HCEC 1CT (cell line): ENCODE measurements at regions not wholly inside any gene's neighbourhood (a gene's known extent, or its start where the extent isn't known, plus 50 kb on each side); places are given as distances from the start of the nearest gene placed in this dataset.
"Not testable (repeated sequence)": the region's sequence is repeated elsewhere in the genome, so short reads cannot be mapped to it uniquely, and the experiment has no call there.

Experiments used
- DNase-seq: peaks from one replicate; pipeline ENCODE4 v3.0.0-alpha.2; 2017

- no peak for DNase-seq
These were observed 64.8 kb upstream of the TBC1D3K start for GRCh38 chr17:37859451-37859850.

- not testable (repeated sequence) for DNase-seq
These were observed 65.8 kb upstream of the TBC1D3K start for GRCh38 chr17:37858391-37858790.

GRCh38 chr17:37856245-37856644 is 68.0 kb upstream of the TBC1D3K start:
- DNase-seq, result no peak

- DNase-seq, result no peak
These were observed 74.6 kb upstream of the TBC1D3K start for GRCh38 chr17:37849617-37849972.

GRCh38 chr17:37848690-37849616 is 75.3 kb upstream of the TBC1D3K start:
- DNase-seq, result peak; percentile 83

GRCh38 chr17:37847811-37848331 is 76.3 kb upstream of the TBC1D3K start:
- DNase-seq, result no peak

GRCh38 chr17:37847102-37847501 is 77.1 kb upstream of the TBC1D3K start:
- DNase-seq, result no peak

GRCh38 chr17:37844977-37845293 is 79.3 kb upstream of the TBC1D3K start:
- DNase-seq, result no peak

GRCh38 chr17:37844158-37844976 is 79.8 kb upstream of the TBC1D3K start:
- DNase-seq, result peak; percentile 11

- no peak for DNase-seq
These were observed 81.8 kb upstream of the TBC1D3K start for GRCh38 chr17:37842401-37842800.

GRCh38 chr17:37841232-37841631 is 83.0 kb upstream of the TBC1D3K start:
- no peak for DNase-seq

- DNase-seq, result no peak
These were observed 83.6 kb upstream of the TBC1D3K start for GRCh38 chr17:37840576-37840975.

- no peak for DNase-seq
These were observed 84.8 kb upstream of the TBC1D3K start for GRCh38 chr17:37839196-37839978.

GRCh38 chr17:37838276-37838675 is 85.9 kb upstream of the TBC1D3K start:
- DNase-seq, result no peak

GRCh38 chr17:37836593-37836992 is 87.6 kb upstream of the TBC1D3K start:
- no peak for DNase-seq

GRCh38 chr17:37834168-37834567 is 89.3 kb upstream of the HNF1B start:
- no peak for DNase-seq

GRCh38 chr17:37833237-37833859 is 88.5 kb upstream of the HNF1B start:
- DNase-seq, result no peak

GRCh38 chr17:37831986-37832385 is 87.1 kb upstream of the HNF1B start:
- no peak for DNase-seq

GRCh38 chr17:37831492-37831891 is 86.6 kb upstream of the HNF1B start:
- no peak for DNase-seq

- DNase-seq, result no peak
These were observed 85.5 kb upstream of the HNF1B start for GRCh38 chr17:37830151-37830993.

GRCh38 chr17:37829592-37830123 is 84.8 kb upstream of the HNF1B start:
- no peak for DNase-seq
